ENCODE measurements at regions not wholly inside any gene's neighbourhood (a gene's known extent, or its start where the extent isn't known, plus 50 kb on each side); places are given as distances from the start of the nearest gene placed in this dataset.

GRCh38 chr4:138765442-138765841 is 250.1 kb upstream of the NOCT start:
- TF ChIP-seq CTCF (IDR thresholded peaks at IDR 0.05) = no peak
- no peaks in the 10 kb centered on the region for H3K36me3 ChIP-seq
- no peak overlapping the region for H3K27ac ChIP-seq
- ATAC-seq (no peak), DNase-seq (no peak)
- H3K9me3 ChIP-seq = no peaks in the 10 kb centered on the region
- no peaks in the 10 kb centered on the region for H3K4me1 ChIP-seq
- no peak overlapping the region for H3K4me3 ChIP-seq
- no peaks in the 10 kb centered on the region for H3K27me3 ChIP-seq
- 93 to 95% methylated on average over 3 of the region's 3 CpGs for WGBS, 2 donors
- intact Hi-C loops (cut with DNase I) = no loop called here

GRCh38 chr4:138761638-138762220 is 253.9 kb upstream of the NOCT start:
- DNase-seq = no peak
- H3K9me3 ChIP-seq = no peaks in the 10 kb centered on the region
- no peaks in the 10 kb centered on the region for H3K27me3 ChIP-seq
- 89 to 94% methylated on average over 1 of the region's 1 CpG for WGBS, 2 donors
- no peaks in the 10 kb centered on the region for H3K4me1 ChIP-seq
- no peak overlapping the region for H3K4me3 ChIP-seq
- TF ChIP-seq CTCF (IDR thresholded peaks at IDR 0.05) = no peak
- H3K27ac ChIP-seq = no peak overlapping the region
- no peaks in the 10 kb centered on the region for H3K36me3 ChIP-seq
- no peak for ATAC-seq
- intact Hi-C loops (cut with DNase I) = no loop called here

- ATAC-seq (no peak), DNase-seq (no peak)
- Histone ChIP-seq H3K4me1 (no peaks in the 10 kb centered on the region), H3K27me3 (no peaks in the 10 kb centered on the region), H3K27ac (no peak overlapping the region), H3K36me3 (no peaks in the 10 kb centered on the region), H3K9me3 (peaks cover 0 to 12% (median 0%) of the 10 kb centered on the region in 11 donors), H3K4me3 (no peak overlapping the region)
- no peak for TF ChIP-seq CTCF (IDR thresholded peaks at IDR 0.05)
- 73 to 85% methylated on average over 2 of the region's 2 CpGs for WGBS, 2 donors
- intact Hi-C loops (cut with DNase I) = no loop called here
Measured at GRCh38 chr4:138759554-138759902, 256.1 kb upstream of the NOCT start.

DNA sequence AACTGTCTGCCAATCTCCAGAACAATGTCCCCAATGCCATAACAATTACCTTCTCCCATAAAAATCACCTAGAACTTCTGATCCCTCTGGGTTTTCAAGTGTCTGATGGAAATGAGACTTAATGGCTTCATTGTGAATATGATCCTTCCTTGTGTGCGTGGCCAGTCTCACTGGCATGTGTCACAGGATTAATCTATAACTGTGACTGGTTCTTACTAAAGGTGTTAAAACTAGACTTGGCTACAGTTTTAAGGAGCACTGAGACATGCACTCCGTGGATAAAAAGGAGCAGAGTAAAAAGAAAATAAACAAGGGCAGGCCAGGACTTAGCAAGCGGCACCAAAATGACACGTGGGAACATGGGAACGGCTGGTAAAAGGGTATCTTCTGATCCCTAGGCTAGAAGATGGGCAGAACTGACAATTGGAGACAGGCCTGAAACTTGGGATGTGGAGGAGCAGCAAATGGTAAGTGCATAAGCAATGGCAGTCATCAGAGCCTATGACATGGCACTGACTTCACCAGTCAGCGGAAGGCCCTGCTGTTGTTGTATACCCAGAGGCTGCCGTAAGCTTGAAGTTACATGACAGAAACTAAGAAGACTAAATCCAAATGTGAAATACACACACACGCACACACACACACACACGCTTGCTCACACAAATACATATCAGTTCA is 256.6 kb upstream of the NOCT start:
- Histone ChIP-seq H3K4me1 (no peaks in the 10 kb centered on the region), H3K27ac (no peak overlapping the region), H3K36me3 (no peaks in the 10 kb centered on the region), H3K9me3 (peaks cover 0 to 17% (median 0%) of the 10 kb centered on the region in 11 donors), H3K4me3 (no peak overlapping the region), H3K27me3 (no peaks in the 10 kb centered on the region)
- TF ChIP-seq CTCF (IDR thresholded peaks at IDR 0.05) = no peak
- DNase-seq (no peak), ATAC-seq (no peak)
- 89 to 93% methylated on average over 9 of the region's 9 CpGs for WGBS, 2 donors
- intact Hi-C loops (cut with DNase I) = no loop called here

Measured in heart right ventricle (tissue), 16 donors.